MCF 10A (cell line): ENCODE measurements at regions not wholly inside any gene's neighbourhood (a gene's known extent, or its start where the extent isn't known, plus 50 kb on each side); places are given as distances from the start of the nearest gene placed in this dataset.

Experiments used
- BruUV-seq: library from RNA; stranded (reverse); fragments of 400-500 nt; replicated peaks from 2 replicates; lab custom pipeline; 2021; lab: Mats Ljungman, UMichigan
- CTCF ChIA-PET: fragments of 300-600 bp; sonication (Branson Sonifier 250); formaldehyde crosslinking; extraction: SDS; loops from one replicate; lab custom pipeline; 2021; ENCODE audit warnings: antibody characterized with exemption, inconsistent platforms; lab: Yijun Ruan, JAX
- POLR2A ChIA-PET: fragments of 300-600, 350-650 bp; sonication (Branson Sonifier 250); formaldehyde crosslinking; extraction: SDS; loops from one replicate; lab custom pipeline; 2020; ENCODE audit warnings: antibody characterized with exemption, inconsistent platforms; lab: Yijun Ruan, JAX
- DNase-seq: peaks from one replicate; pipeline ENCODE4 v3.0.0-alpha.2; 2018; ENCODE audit not compliant: unreplicated experiment
- H3K27ac Mint-ChIP-seq: one replicate; pipeline ENCODE4 v1.8.0; 2022; ENCODE audit warnings: mild to moderate bottlenecking, low read depth, mixed read lengths; ENCODE audit not compliant: unreplicated experiment
- H3K27me3 Mint-ChIP-seq: one replicate; pipeline ENCODE4 v1.8.0; 2022; ENCODE audit warnings: mixed read lengths; ENCODE audit not compliant: insufficient read depth, unreplicated experiment
- H3K36me3 Mint-ChIP-seq: one replicate; pipeline ENCODE4 v1.8.0; 2022; ENCODE audit warnings: mild to moderate bottlenecking, moderate library complexity, mixed read lengths; ENCODE audit not compliant: insufficient read depth, unreplicated experiment
- H3K4me1 Mint-ChIP-seq: one replicate; pipeline ENCODE4 v1.8.0; 2022; ENCODE audit warnings: mixed read lengths; ENCODE audit not compliant: insufficient read depth, unreplicated experiment
- H3K4me3 Mint-ChIP-seq: one replicate; pipeline ENCODE4 v1.8.0; 2022; ENCODE audit warnings: mild to moderate bottlenecking, moderate library complexity, mixed read lengths; ENCODE audit not compliant: unreplicated experiment
- H3K9me3 Mint-ChIP-seq: one replicate; pipeline ENCODE4 v1.8.0; 2022; ENCODE audit warnings: mixed read lengths; ENCODE audit not compliant: unreplicated experiment
- CTCF ChIP-seq: fragments of 200-600 bp; IDR thresholded peaks from one replicate; pipeline ENCODE4 v1.8.0; 2022; ENCODE audit warnings: antibody characterized with exemption, mild to moderate bottlenecking; ENCODE audit not compliant: unreplicated experiment
- intact Hi-C: fragments of 100-400 bp; cut with micrococcal nuclease; formaldehyde crosslinking; loops from 2 replicates; pipeline ENCODE4 v1.14.1; 2022

- ChIA-PET POLR2A (no interaction called here), CTCF (interaction anchor here (0.7 kb wide), 1 partner anchor 137 kb away, joined by 3 read pairs; no protein-coding TSS in a partner anchor)
- Mint-ChIP-seq H3K27ac (no peak overlapping the region), H3K4me3 (no peak overlapping the region), H3K36me3 (no peaks in the 10 kb centered on the region), H3K4me1 (peaks cover 6% of the 10 kb centered on the region), H3K9me3 (no peaks in the 10 kb centered on the region), H3K27me3 (no peaks in the 10 kb centered on the region)
- TF ChIP-seq CTCF, result no peak
- intact Hi-C loops, result no loop called here
- BruUV-seq, result no TSS peak
- DNase-seq, result no peak
Observed at GRCh38 chr10:94137747-94138146, 144.0 kb downstream of the PLCE1 start.

DNA sequence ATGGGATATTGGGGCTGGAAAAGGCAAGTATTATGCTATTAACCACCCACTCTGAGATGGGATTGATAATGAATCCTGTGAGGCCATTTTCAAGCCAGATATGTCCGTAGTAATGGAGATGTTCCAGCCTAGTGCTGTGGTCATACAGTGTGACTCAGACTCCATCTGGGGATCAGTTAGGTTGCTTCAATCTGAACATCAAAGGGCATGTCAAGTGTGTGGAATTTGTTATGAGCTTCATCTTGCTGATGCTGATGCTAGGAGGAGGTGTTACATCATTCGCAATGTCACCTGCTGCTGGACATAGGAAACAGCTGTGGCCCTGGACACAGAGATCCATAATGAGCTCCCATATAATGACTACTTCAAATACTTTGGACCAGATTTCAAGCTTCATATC is 144.7 kb downstream of the PLCE1 start:
- no peak for TF ChIP-seq CTCF
- ChIA-PET CTCF (no interaction called here), POLR2A (no interaction called here)

GRCh38 chr10:94143261-94143660 is 149.5 kb downstream of the PLCE1 start:
- Mint-ChIP-seq H3K9me3 (no peaks in the 10 kb centered on the region), H3K4me3 (no peak overlapping the region), H3K27me3 (no peaks in the 10 kb centered on the region), H3K4me1 (peaks cover 5% of the 10 kb centered on the region), H3K36me3 (no peaks in the 10 kb centered on the region), H3K27ac (no peak overlapping the region)
- no peak for TF ChIP-seq CTCF
- DNase-seq, result no peak
- ChIA-PET CTCF (no interaction called here), POLR2A (no interaction called here)
- BruUV-seq, result no TSS peak
- intact Hi-C loops, result no loop called here

More for the DNA sequence above, 144.7 kb downstream of the PLCE1 start:
- Mint-ChIP-seq H3K27me3 (no peaks in the 10 kb centered on the region), H3K36me3 (no peaks in the 10 kb centered on the region), H3K4me1 (peaks cover under 1% of the 10 kb centered on the region), H3K4me3 (no peak overlapping the region), H3K27ac (no peak overlapping the region), H3K9me3 (no peaks in the 10 kb centered on the region)
- BruUV-seq, result no TSS peak
- intact Hi-C loops, result no loop called here
- no peak for DNase-seq

- Mint-ChIP-seq H3K9me3 (no peaks in the 10 kb centered on the region), H3K4me1 (peaks cover 5% of the 10 kb centered on the region), H3K36me3 (no peaks in the 10 kb centered on the region), H3K4me3 (no peak overlapping the region), H3K27ac (no peak overlapping the region), H3K27me3 (no peaks in the 10 kb centered on the region)
- POLR2A ChIA-PET, result no interaction called here
- no peak for TF ChIP-seq CTCF
- BruUV-seq, result no TSS peak
- intact Hi-C loops, result no loop called here
- no peak for DNase-seq
- CTCF ChIA-PET, result no interaction called here
Observed at GRCh38 chr10:94146313-94146712, 152.6 kb downstream of the PLCE1 start.
